ENCODE measurements at regions not wholly inside any gene's neighbourhood (a gene's known extent, or its start where the extent isn't known, plus 50 kb on each side); places are given as distances from the start of the nearest gene placed in this dataset.

DNA sequence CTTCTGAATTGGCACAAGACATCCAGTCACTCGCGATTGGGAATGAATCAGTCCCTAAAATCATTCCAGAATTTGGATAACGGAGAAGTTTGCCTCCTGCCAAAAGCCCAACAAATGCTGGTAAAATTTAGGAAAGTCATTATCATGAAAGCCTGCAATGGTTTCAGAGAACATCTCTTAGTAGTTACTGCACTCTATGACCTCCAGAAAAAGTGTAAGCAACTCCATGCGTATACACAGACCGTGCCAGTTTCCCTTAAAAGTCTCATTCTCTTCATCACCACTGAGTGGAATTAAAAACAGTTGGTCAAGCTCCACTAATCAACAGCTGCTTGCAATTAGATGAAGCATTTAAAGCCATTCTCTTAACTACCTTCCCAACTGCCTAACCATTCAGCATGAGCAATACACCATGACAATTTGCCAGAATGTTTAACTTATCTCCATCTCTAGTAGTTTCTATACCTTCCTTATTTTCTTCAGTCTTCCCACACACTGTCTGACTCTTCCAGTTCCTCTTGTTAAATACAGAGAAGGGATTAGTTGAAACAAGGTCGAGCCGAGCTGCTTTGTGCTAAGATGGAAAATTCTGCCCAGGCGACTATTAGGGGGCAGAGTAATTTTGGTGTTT lies 183.6 kb upstream of the PRDM1 start:
- Mint-ChIP-seq H3K27me3 (ENCODE audit: low read depth in 3 of 3) (peaks cover 0 to 2% (median 0%) of the 10 kb centered on the region in 3 donors), H3K9me3 (peaks cover 0 to 2% (median 0%) of the 10 kb centered on the region in 7 donors), H3K36me3 (peaks cover 0 to 3% of the 10 kb centered on the region in 2 donors), H3K4me3 (no peak overlapping the region), H3K27ac (no peak overlapping the region), H3K4me1 (peaks cover 25% of the 10 kb centered on the region)
- DNase-seq: no peak
- no peaks in the 10 kb centered on the region for H3K36me3 ChIP-seq (replicated peaks in 1 of 2; ENCODE audit: control insufficient read depth in 1 of 2, insufficient read depth in 2 of 2, low read length in 2 of 2)
- H3K27me3 ChIP-seq (ENCODE audit: control insufficient read depth in 2 of 2, insufficient read depth in 2 of 2, low read length in 2 of 2): no peaks in the 10 kb centered on the region
- TF ChIP-seq, protein P1, sequence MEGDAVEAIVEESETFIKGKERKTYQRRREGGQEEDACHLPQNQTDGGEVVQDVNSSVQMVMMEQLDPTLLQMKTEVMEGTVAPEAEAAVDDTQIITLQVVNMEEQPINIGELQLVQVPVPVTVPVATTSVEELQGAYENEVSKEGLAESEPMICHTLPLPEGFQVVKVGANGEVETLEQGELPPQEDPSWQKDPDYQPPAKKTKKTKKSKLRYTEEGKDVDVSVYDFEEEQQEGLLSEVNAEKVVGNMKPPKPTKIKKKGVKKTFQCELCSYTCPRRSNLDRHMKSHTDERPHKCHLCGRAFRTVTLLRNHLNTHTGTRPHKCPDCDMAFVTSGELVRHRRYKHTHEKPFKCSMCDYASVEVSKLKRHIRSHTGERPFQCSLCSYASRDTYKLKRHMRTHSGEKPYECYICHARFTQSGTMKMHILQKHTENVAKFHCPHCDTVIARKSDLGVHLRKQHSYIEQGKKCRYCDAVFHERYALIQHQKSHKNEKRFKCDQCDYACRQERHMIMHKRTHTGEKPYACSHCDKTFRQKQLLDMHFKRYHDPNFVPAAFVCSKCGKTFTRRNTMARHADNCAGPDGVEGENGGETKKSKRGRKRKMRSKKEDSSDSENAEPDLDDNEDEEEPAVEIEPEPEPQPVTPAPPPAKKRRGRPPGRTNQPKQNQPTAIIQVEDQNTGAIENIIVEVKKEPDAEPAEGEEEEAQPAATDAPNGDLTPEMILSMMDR (IDR thresholded peaks at IDR 0.05): no peak
- no peak overlapping the region for H3K9ac ChIP-seq (ENCODE audit: insufficient read depth, low read length, poor library complexity, severe bottlenecking)
- H2AFZ ChIP-seq (ENCODE audit: insufficient read depth, low read depth, low read length, poor library complexity, severe bottlenecking): no peak overlapping the region
- 100% methylated on average over 4 of the region's 8 CpGs for WGBS (ENCODE audit: insufficient coverage)
- no peak overlapping the region for H3K27ac ChIP-seq (ENCODE audit: low read depth in 1 of 2, low read length in 2 of 2)
- no peaks in the 10 kb centered on the region for H3K79me2 ChIP-seq (ENCODE audit: insufficient read depth, low read length)
- H3K4me2 ChIP-seq (replicated peaks; ENCODE audit: extremely low read depth, low read length, poor library complexity, severe bottlenecking): no peak overlapping the region
- peaks cover 22 to 24% of the 10 kb centered on the region in 2 donors for H3K4me1 ChIP-seq (ENCODE audit: control insufficient read depth in 1 of 2, insufficient read depth in 2 of 2, low read length in 2 of 2)
- no peaks in the 10 kb centered on the region for H3K9me3 ChIP-seq (replicated peaks in 1 of 2; ENCODE audit: control insufficient read depth in 1 of 2, insufficient read depth in 1 of 2, low read length in 2 of 2)
- H3K4me3 ChIP-seq (replicated peaks in 1 of 3; ENCODE audit: low read depth in 2 of 3, low read length in 3 of 3): no peak overlapping the region
- no peaks in the 10 kb centered on the region for H4K20me1 ChIP-seq (ENCODE audit: insufficient read depth, low read length)
- intact Hi-C loops (cut with micrococcal nuclease): no loop called here

GRCh38 chr6:105901583-105901982 lies 184.6 kb upstream of the PRDM1 start:
- no peaks in the 10 kb centered on the region for H3K36me3 ChIP-seq (replicated peaks in 1 of 2; ENCODE audit: control insufficient read depth in 1 of 2, insufficient read depth in 2 of 2, low read length in 2 of 2)
- no peak overlapping the region for H3K4me2 ChIP-seq (replicated peaks; ENCODE audit: extremely low read depth, low read length, poor library complexity, severe bottlenecking)
- TF ChIP-seq, protein P1 (IDR thresholded peaks at IDR 0.05): no peak
- Mint-ChIP-seq H3K27ac (no peak overlapping the region), H3K4me3 (no peak overlapping the region), H3K36me3 (peaks cover 0 to 3% of the 10 kb centered on the region in 2 donors), H3K4me1 (peaks cover 17% of the 10 kb centered on the region), H3K27me3 (ENCODE audit: low read depth in 3 of 3) (peaks cover 0 to 2% (median 0%) of the 10 kb centered on the region in 3 donors), H3K9me3 (peaks cover 0 to 2% (median 0%) of the 10 kb centered on the region in 7 donors)
- no peaks in the 10 kb centered on the region for H3K79me2 ChIP-seq (ENCODE audit: insufficient read depth, low read length)
- H4K20me1 ChIP-seq (ENCODE audit: insufficient read depth, low read length): no peaks in the 10 kb centered on the region
- intact Hi-C loops (cut with micrococcal nuclease): no loop called here
- no peak overlapping the region for H3K9ac ChIP-seq (ENCODE audit: insufficient read depth, low read length, poor library complexity, severe bottlenecking)
- H3K4me3 ChIP-seq (replicated peaks in 1 of 3; ENCODE audit: low read depth in 2 of 3, low read length in 3 of 3): no peak overlapping the region
- 100% methylated on average over 1 of the region's 3 CpGs for WGBS (ENCODE audit: insufficient coverage)
- DNase-seq: no peak
- no peak overlapping the region for H3K27ac ChIP-seq (ENCODE audit: low read depth in 1 of 2, low read length in 2 of 2)
- no peak overlapping the region for H2AFZ ChIP-seq (ENCODE audit: insufficient read depth, low read depth, low read length, poor library complexity, severe bottlenecking)
- H3K4me1 ChIP-seq (ENCODE audit: control insufficient read depth in 1 of 2, insufficient read depth in 2 of 2, low read length in 2 of 2): peaks cover 14 to 15% of the 10 kb centered on the region in 2 donors
- H3K27me3 ChIP-seq (ENCODE audit: control insufficient read depth in 2 of 2, insufficient read depth in 2 of 2, low read length in 2 of 2): no peaks in the 10 kb centered on the region
- no peaks in the 10 kb centered on the region for H3K9me3 ChIP-seq (replicated peaks in 1 of 2; ENCODE audit: control insufficient read depth in 1 of 2, insufficient read depth in 1 of 2, low read length in 2 of 2)
